ENCODE measurements at regions not wholly inside any gene's neighbourhood (a gene's known extent, or its start where the extent isn't known, plus 50 kb on each side); places are given as distances from the start of the nearest gene placed in this dataset.

DNA sequence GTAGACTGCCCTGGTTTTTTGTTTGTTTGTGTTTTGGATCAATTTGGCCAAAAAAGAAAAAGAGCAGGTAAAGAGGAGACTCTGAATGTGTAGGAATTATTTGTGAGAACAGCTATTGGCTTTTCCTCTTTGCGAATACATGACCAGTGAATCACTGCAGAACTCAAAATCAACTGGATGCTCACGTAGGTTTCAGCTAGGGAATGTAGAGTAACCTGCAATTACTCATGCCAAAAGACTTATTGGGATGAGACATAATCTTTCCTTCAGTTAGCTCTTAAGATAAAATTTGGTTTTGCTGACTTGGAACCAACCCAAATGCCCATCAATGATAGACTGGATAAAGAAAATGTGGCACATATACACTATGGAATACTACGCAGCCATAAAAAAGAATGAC lies 348.0 kb downstream of the NPR3 start:
- TF ChIP-seq, protein P1, sequence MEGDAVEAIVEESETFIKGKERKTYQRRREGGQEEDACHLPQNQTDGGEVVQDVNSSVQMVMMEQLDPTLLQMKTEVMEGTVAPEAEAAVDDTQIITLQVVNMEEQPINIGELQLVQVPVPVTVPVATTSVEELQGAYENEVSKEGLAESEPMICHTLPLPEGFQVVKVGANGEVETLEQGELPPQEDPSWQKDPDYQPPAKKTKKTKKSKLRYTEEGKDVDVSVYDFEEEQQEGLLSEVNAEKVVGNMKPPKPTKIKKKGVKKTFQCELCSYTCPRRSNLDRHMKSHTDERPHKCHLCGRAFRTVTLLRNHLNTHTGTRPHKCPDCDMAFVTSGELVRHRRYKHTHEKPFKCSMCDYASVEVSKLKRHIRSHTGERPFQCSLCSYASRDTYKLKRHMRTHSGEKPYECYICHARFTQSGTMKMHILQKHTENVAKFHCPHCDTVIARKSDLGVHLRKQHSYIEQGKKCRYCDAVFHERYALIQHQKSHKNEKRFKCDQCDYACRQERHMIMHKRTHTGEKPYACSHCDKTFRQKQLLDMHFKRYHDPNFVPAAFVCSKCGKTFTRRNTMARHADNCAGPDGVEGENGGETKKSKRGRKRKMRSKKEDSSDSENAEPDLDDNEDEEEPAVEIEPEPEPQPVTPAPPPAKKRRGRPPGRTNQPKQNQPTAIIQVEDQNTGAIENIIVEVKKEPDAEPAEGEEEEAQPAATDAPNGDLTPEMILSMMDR (IDR thresholded peaks at IDR 0.05; ENCODE audit: low read depth, low read length) = no peak
- DNase-seq (ENCODE audit: low read depth, low spot score) = no peak

DNA sequence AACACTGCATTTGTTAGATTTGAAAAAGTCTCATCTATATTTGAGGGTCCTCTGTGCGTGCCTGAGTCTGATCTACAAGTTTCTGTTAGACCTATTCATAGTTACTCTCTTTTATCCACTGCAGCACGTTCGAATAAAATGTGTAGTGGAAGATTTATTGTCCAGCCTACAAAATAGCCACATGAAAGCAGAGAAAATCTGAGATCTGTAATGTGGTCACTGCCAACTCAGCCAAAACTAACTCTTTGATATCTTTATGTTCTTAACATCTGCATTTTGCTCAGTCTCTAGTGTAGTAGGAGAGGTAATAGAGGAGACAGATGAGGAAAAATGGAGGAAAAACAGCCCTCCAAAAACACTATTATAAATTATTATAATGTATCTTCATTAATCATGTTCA lies 354.0 kb downstream of the NPR3 start:
- peak; percentile 59 for DNase-seq (ENCODE audit: low read depth, low spot score)
- no peak overlapping the region for H3K4me3 ChIP-seq (ENCODE audit: low read depth, low read length)
- in situ Hi-C loops (cut with HindIII; ENCODE audit: low sequenced_read_pairs) = no loop called here
- TF ChIP-seq, protein P1 (IDR thresholded peaks at IDR 0.05; ENCODE audit: low read depth, low read length) = no peak

More for the DNA sequence above, 348.0 kb downstream of the NPR3 start:
- in situ Hi-C loops (cut with HindIII; ENCODE audit: low sequenced_read_pairs) = no loop called here
- H3K4me3 ChIP-seq (ENCODE audit: low read depth, low read length) = no peak overlapping the region

DNA sequence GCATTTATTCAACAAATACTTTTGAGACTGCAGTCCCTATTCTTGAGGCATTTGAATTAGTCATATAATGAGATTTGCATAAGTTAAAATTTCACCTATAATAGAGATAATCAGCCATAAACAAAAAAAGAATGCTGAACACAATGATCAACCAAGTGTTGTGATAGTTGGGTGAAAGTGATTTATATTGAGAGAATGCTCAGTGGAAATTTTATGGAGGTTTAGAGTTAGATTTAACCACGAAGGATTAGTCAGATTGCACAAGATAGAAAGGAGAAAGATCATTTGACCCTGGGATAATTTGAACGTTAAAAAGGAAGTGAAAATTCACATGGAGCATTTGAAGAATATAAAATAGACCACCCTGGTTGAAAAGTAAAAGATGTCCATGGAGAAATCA lies 356.2 kb downstream of the NPR3 start:
- DNase-seq (ENCODE audit: low read depth, low spot score) = no peak
- TF ChIP-seq, protein P1 (IDR thresholded peaks at IDR 0.05; ENCODE audit: low read depth, low read length) = no peak
- in situ Hi-C loops (cut with HindIII; ENCODE audit: low sequenced_read_pairs) = no loop called here
- no peak overlapping the region for H3K4me3 ChIP-seq (ENCODE audit: low read depth, low read length)

DNA sequence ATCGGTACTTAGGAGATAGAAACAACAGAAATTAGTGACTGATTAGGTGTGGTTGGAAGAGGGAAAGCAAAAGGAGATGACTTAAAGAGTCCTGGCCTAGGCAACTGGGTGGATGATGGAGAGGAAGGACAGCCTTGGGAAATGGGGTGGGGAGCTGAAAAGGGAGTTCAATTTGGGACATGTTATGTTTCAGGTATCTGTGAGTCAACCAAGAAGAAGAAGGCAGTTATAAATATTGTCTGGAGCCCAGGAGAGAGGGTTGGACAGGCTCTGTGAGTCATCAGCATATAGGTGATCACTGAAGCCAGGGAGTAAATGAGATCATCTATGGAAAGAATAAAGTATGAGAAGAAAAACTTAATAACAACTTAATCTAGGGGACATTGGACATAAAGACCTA lies 357.7 kb downstream of the NPR3 start:
- in situ Hi-C loops (cut with HindIII; ENCODE audit: low sequenced_read_pairs) = no loop called here
- DNase-seq (ENCODE audit: low read depth, low spot score) = no peak
- TF ChIP-seq, protein P1 (IDR thresholded peaks at IDR 0.05; ENCODE audit: low read depth, low read length) = no peak
- H3K4me3 ChIP-seq (ENCODE audit: low read depth, low read length) = no peak overlapping the region

DNA sequence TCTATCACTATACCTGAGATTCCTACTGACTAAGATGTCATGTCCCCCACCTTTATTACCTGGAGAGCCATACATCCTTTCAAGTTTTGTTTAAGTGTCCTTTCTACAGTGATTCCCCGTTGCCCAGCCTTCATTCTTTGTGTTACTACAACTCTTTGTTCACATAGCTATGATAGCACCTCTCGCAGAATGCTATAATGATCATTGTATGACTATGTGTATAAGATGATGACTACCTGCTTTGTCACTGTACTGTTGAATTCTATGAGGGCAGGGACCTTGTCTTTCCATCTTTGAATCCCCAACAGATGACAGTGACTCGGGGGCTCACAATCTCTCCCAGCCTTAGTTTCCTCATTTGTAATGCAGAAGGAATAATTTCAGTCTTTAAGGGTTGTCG lies 361.2 kb downstream of the NPR3 start:
- TF ChIP-seq, protein P1 (IDR thresholded peaks at IDR 0.05; ENCODE audit: low read depth, low read length) = no peak
- DNase-seq (ENCODE audit: low read depth, low spot score) = no peak
- in situ Hi-C loops (cut with HindIII; ENCODE audit: low sequenced_read_pairs) = no loop called here
- H3K4me3 ChIP-seq (ENCODE audit: low read depth, low read length) = no peak overlapping the region

DNA sequence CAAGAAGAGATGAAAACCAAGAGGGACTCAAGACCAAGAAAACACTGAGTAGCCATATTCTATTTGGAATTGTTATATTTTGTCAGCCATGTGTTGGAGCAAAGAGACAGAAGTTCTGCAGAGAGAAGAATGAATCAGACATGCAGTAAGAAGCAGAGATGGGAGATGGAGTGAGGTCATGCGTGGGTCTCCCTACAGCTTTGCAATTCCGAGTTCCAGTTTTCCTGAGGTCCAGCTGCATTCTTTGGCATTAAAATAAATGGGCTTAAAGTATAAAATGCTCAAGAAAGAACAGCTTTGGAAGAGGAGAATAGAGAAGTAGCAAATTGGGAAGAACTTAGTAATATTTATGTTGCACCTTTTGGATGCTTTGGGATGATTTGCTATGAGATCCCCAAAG lies 361.6 kb downstream of the NPR3 start:
- TF ChIP-seq, protein P1 (IDR thresholded peaks at IDR 0.05; ENCODE audit: low read depth, low read length) = no peak
- in situ Hi-C loops (cut with HindIII; ENCODE audit: low sequenced_read_pairs) = no loop called here
- DNase-seq (ENCODE audit: low read depth, low spot score) = no peak
- H3K4me3 ChIP-seq (ENCODE audit: low read depth, low read length) = no peak overlapping the region

DNA sequence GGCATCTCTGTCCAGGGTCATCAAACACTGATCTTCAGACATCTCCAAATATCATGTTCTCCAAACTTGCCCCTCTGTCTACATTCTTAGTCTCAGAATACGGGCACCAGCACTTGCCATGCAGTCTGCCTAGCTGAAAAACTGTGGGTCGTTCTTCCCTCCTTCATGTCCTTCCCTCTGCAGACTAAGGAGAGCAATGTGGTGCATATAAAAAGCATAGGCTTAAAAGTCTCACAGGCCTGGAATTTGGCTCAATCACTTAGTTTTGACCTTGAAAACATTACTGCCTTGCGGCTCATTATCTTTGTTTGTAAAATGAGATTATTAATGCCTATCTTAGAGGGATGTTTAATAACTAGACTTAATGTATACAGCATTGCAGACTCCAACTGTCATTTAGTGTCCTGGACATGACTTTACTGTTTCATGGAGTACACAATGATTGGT lies 362.8 kb downstream of the NPR3 start:
- in situ Hi-C loops (cut with HindIII; ENCODE audit: low sequenced_read_pairs) = no loop called here
- TF ChIP-seq, protein P1 (IDR thresholded peaks at IDR 0.05; ENCODE audit: low read depth, low read length) = no peak
- no peak overlapping the region for H3K4me3 ChIP-seq (ENCODE audit: low read depth, low read length)
- DNase-seq (ENCODE audit: low read depth, low spot score) = no peak
